ENCODE measurements at regions not wholly inside any gene's neighbourhood (a gene's known extent, or its start where the extent isn't known, plus 50 kb on each side); places are given as distances from the start of the nearest gene placed in this dataset.

GRCh38 chr2:126378176-126378575 lies 277.8 kb upstream of the GYPC start:
- H3K27ac Mint-ChIP-seq (ENCODE audit: unreplicated experiment), result no peak overlapping the region
- no peak overlapping the region for H3K4me3 Mint-ChIP-seq (ENCODE audit: unreplicated experiment)
- DNase-seq (ENCODE audit: low spot score), result no peak
- H3K9me3 Mint-ChIP-seq (ENCODE audit: unreplicated experiment), result no peaks in the 10 kb centered on the region
- peaks cover 8% of the 10 kb centered on the region for H3K4me1 Mint-ChIP-seq (ENCODE audit: unreplicated experiment)
- no peaks in the 10 kb centered on the region for H3K36me3 Mint-ChIP-seq (ENCODE audit: low read depth, unreplicated experiment)
- peaks cover 3% of the 10 kb centered on the region for H3K27me3 Mint-ChIP-seq (ENCODE audit: unreplicated experiment)
- TF ChIP-seq, protein P1, sequence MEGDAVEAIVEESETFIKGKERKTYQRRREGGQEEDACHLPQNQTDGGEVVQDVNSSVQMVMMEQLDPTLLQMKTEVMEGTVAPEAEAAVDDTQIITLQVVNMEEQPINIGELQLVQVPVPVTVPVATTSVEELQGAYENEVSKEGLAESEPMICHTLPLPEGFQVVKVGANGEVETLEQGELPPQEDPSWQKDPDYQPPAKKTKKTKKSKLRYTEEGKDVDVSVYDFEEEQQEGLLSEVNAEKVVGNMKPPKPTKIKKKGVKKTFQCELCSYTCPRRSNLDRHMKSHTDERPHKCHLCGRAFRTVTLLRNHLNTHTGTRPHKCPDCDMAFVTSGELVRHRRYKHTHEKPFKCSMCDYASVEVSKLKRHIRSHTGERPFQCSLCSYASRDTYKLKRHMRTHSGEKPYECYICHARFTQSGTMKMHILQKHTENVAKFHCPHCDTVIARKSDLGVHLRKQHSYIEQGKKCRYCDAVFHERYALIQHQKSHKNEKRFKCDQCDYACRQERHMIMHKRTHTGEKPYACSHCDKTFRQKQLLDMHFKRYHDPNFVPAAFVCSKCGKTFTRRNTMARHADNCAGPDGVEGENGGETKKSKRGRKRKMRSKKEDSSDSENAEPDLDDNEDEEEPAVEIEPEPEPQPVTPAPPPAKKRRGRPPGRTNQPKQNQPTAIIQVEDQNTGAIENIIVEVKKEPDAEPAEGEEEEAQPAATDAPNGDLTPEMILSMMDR (IDR thresholded peaks at IDR 0.05; ENCODE audit: unreplicated experiment), result no peak

- no peak overlapping the region for H3K27ac Mint-ChIP-seq (ENCODE audit: unreplicated experiment)
- H3K36me3 Mint-ChIP-seq (ENCODE audit: low read depth, unreplicated experiment), result no peaks in the 10 kb centered on the region
- H3K27me3 Mint-ChIP-seq (ENCODE audit: unreplicated experiment), result peaks cover 1% of the 10 kb centered on the region
- H3K4me1 Mint-ChIP-seq (ENCODE audit: unreplicated experiment), result peaks cover 8% of the 10 kb centered on the region
- H3K4me3 Mint-ChIP-seq (ENCODE audit: unreplicated experiment), result no peak overlapping the region
- H3K9me3 Mint-ChIP-seq (ENCODE audit: unreplicated experiment), result no peaks in the 10 kb centered on the region
- TF ChIP-seq, protein P1 (IDR thresholded peaks at IDR 0.05; ENCODE audit: unreplicated experiment), result no peak
- DNase-seq (ENCODE audit: low spot score), result no peak
Measured at GRCh38 chr2:126381091-126381490, 274.9 kb upstream of the GYPC start.

DNA sequence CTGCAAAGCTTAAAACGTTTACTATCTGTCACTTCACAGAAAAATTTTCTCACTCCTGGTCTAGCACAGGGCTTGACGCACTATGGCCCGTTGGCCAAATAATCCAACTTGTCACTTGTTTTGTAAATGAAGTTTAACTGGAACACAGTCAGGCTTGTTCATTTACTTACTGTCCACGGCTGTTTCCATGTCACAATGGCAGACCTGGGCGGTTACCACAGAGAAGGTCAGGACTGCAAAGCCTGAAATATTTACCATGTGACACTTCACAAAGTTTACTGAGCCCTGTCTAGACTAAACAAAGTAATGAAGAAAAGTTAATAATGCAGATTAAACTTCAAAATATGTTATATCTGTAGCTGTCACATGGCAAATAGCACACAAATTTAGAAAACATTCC lies 273.0 kb upstream of the GYPC start:
- no peaks in the 10 kb centered on the region for H3K36me3 Mint-ChIP-seq (ENCODE audit: low read depth, unreplicated experiment)
- peaks cover 8% of the 10 kb centered on the region for H3K4me1 Mint-ChIP-seq (ENCODE audit: unreplicated experiment)
- H3K27me3 Mint-ChIP-seq (ENCODE audit: unreplicated experiment), result peaks cover 1% of the 10 kb centered on the region
- H3K9me3 Mint-ChIP-seq (ENCODE audit: unreplicated experiment), result no peaks in the 10 kb centered on the region
- no peak overlapping the region for H3K27ac Mint-ChIP-seq (ENCODE audit: unreplicated experiment)
- DNase-seq (ENCODE audit: low spot score), result no peak
- TF ChIP-seq, protein P1 (IDR thresholded peaks at IDR 0.05; ENCODE audit: unreplicated experiment), result no peak
- no peak overlapping the region for H3K4me3 Mint-ChIP-seq (ENCODE audit: unreplicated experiment)

DNA sequence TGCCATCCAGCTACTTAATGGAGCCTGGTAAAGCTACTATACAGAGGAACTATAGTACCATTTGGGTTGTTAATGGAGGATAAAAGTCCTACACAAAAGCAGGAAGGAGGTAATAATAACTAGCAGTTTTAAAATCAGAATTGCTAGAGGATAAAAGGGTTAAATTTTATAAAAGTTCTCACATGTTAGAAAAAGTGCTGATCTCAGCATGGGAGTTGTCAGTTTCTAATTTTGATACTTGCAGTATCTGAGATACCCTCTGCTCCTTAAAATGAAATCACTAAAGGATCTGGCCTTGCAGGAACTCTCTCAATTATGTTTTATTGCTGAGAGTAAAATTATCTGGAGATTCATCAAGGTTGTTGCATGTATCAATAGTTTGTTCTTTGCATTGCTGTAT lies 272.2 kb upstream of the GYPC start:
- no peaks in the 10 kb centered on the region for H3K36me3 Mint-ChIP-seq (ENCODE audit: low read depth, unreplicated experiment)
- no peak overlapping the region for H3K27ac Mint-ChIP-seq (ENCODE audit: unreplicated experiment)
- H3K27me3 Mint-ChIP-seq (ENCODE audit: unreplicated experiment), result peaks cover 1% of the 10 kb centered on the region
- H3K4me1 Mint-ChIP-seq (ENCODE audit: unreplicated experiment), result peaks cover 8% of the 10 kb centered on the region
- TF ChIP-seq, protein P1 (IDR thresholded peaks at IDR 0.05; ENCODE audit: unreplicated experiment), result no peak
- DNase-seq (ENCODE audit: low spot score), result no peak
- H3K9me3 Mint-ChIP-seq (ENCODE audit: unreplicated experiment), result no peaks in the 10 kb centered on the region
- H3K4me3 Mint-ChIP-seq (ENCODE audit: unreplicated experiment), result no peak overlapping the region

- peaks cover 1% of the 10 kb centered on the region for H3K27me3 Mint-ChIP-seq (ENCODE audit: unreplicated experiment)
- no peaks in the 10 kb centered on the region for H3K4me1 Mint-ChIP-seq (ENCODE audit: unreplicated experiment)
- no peaks in the 10 kb centered on the region for H3K36me3 Mint-ChIP-seq (ENCODE audit: low read depth, unreplicated experiment)
- H3K27ac Mint-ChIP-seq (ENCODE audit: unreplicated experiment), result no peak overlapping the region
- H3K4me3 Mint-ChIP-seq (ENCODE audit: unreplicated experiment), result no peak overlapping the region
- TF ChIP-seq, protein P1 (IDR thresholded peaks at IDR 0.05; ENCODE audit: unreplicated experiment), result no peak
- no peaks in the 10 kb centered on the region for H3K9me3 Mint-ChIP-seq (ENCODE audit: unreplicated experiment)
- no peak for DNase-seq (ENCODE audit: low spot score)
Measured at GRCh38 chr2:126385441-126385840, 270.5 kb upstream of the GYPC start.

Data from endothelial cell (in vitro differentiated cells).